ENCODE measurements at regions not wholly inside any gene's neighbourhood (a gene's known extent, or its start where the extent isn't known, plus 50 kb on each side); places are given as distances from the start of the nearest gene placed in this dataset.

GRCh38 chr17:51499897-51500296 is 239.6 kb downstream of the UTP18 start:
- no peak overlapping the region for H3K9ac ChIP-seq (ENCODE audit: low read length)
- no peaks in the 10 kb centered on the region for H3K4me1 ChIP-seq (ENCODE audit: control insufficient read depth in 1 of 2, insufficient read depth in 2 of 2, low read length in 2 of 2)
- H3K36me3 ChIP-seq (ENCODE audit: control insufficient read depth in 1 of 2, insufficient read depth in 2 of 2, low read length in 2 of 2) = no peaks in the 10 kb centered on the region
- no peak overlapping the region for H3K14ac ChIP-seq (ENCODE audit: low read length)
- H4K12ac ChIP-seq (ENCODE audit: low read depth, low read length) = no peak overlapping the region
- no peak overlapping the region for H2AFZ ChIP-seq (ENCODE audit: insufficient read depth, low read length, poor library complexity)
- no peak overlapping the region for H3K4me2 ChIP-seq (ENCODE audit: low read length)
- H3K9me3 ChIP-seq (ENCODE audit: insufficient read depth, low read depth, low read length) = no peaks in the 10 kb centered on the region
- H3K27me3 ChIP-seq (ENCODE audit: insufficient read depth, low read length) = no peaks in the 10 kb centered on the region
- no peak overlapping the region for H3K27ac ChIP-seq (ENCODE audit: low read depth, low read length)
- no peak overlapping the region for H2BK5ac ChIP-seq (ENCODE audit: low read depth, low read length, poor library complexity)
- H2AK5ac ChIP-seq (ENCODE audit: low read length) = no peak overlapping the region
- WGBS (ENCODE audit: extremely low coverage, insufficient coverage, insufficient read length) = no CpG with 5 or more reads among the region's 1 CpG
- no peak for DNase-seq
- no peak overlapping the region for H4K8ac ChIP-seq (ENCODE audit: low read depth, low read length)
- H3K79me1 ChIP-seq (ENCODE audit: low read length) = no peaks in the 10 kb centered on the region
- H3K79me2 ChIP-seq (ENCODE audit: control insufficient read depth, insufficient read depth, low read length, poor library complexity) = no peaks in the 10 kb centered on the region
- H4K91ac ChIP-seq (ENCODE audit: low read depth, low read length) = no peak overlapping the region
- H3K4me3 ChIP-seq (ENCODE audit: low read depth, low read length) = no peak overlapping the region
- no peak overlapping the region for H3K4ac ChIP-seq (ENCODE audit: low read depth, low read length)
- H2BK12ac ChIP-seq (ENCODE audit: low read length) = no peak overlapping the region
- no peak overlapping the region for H3K23ac ChIP-seq (ENCODE audit: low read length)
- no peak overlapping the region for H3K18ac ChIP-seq (ENCODE audit: low read length)
- no peak overlapping the region for H2BK120ac ChIP-seq (ENCODE audit: insufficient read depth, low read length, poor library complexity)

GRCh38 chr17:51500454-51500853 is 240.1 kb downstream of the UTP18 start:
- Histone ChIP-seq H3K4ac (ENCODE audit: low read depth, low read length) (no peak overlapping the region), H2AFZ (ENCODE audit: insufficient read depth, low read length, poor library complexity) (no peak overlapping the region), H3K14ac (ENCODE audit: low read length) (no peak overlapping the region), H2BK12ac (ENCODE audit: low read length) (no peak overlapping the region), H3K4me1 (ENCODE audit: control insufficient read depth in 1 of 2, insufficient read depth in 2 of 2, low read length in 2 of 2) (no peaks in the 10 kb centered on the region), H3K9me3 (ENCODE audit: insufficient read depth, low read depth, low read length) (no peaks in the 10 kb centered on the region), H4K8ac (ENCODE audit: low read depth, low read length) (no peak overlapping the region), H2AK5ac (ENCODE audit: low read length) (no peak overlapping the region), H4K12ac (ENCODE audit: low read depth, low read length) (no peak overlapping the region), H2BK5ac (ENCODE audit: low read depth, low read length, poor library complexity) (no peak overlapping the region), H3K4me3 (ENCODE audit: low read depth, low read length) (no peak overlapping the region), H3K27ac (ENCODE audit: low read depth, low read length) (no peak overlapping the region), H3K79me1 (ENCODE audit: low read length) (no peaks in the 10 kb centered on the region), H3K79me2 (ENCODE audit: control insufficient read depth, insufficient read depth, low read length, poor library complexity) (no peaks in the 10 kb centered on the region), H3K36me3 (ENCODE audit: control insufficient read depth in 1 of 2, insufficient read depth in 2 of 2, low read length in 2 of 2) (no peaks in the 10 kb centered on the region), H3K9ac (ENCODE audit: low read length) (no peak overlapping the region), H3K27me3 (ENCODE audit: insufficient read depth, low read length) (no peaks in the 10 kb centered on the region), H3K4me2 (ENCODE audit: low read length) (no peak overlapping the region), H2BK120ac (ENCODE audit: insufficient read depth, low read length, poor library complexity) (no peak overlapping the region), H3K18ac (ENCODE audit: low read length) (no peak overlapping the region), H3K23ac (ENCODE audit: low read length) (no peak overlapping the region), H4K91ac (ENCODE audit: low read depth, low read length) (no peak overlapping the region)
- WGBS (ENCODE audit: extremely low coverage, insufficient coverage, insufficient read length) = no CpG with 5 or more reads among the region's 1 CpG
- DNase-seq = no peak

GRCh38 chr17:51505450-51505849 is 245.1 kb downstream of the UTP18 start:
- Histone ChIP-seq H2AFZ (ENCODE audit: insufficient read depth, low read length, poor library complexity) (no peak overlapping the region), H3K9me3 (ENCODE audit: insufficient read depth, low read depth, low read length) (no peaks in the 10 kb centered on the region), H3K4me3 (ENCODE audit: low read depth, low read length) (no peak overlapping the region), H3K4ac (ENCODE audit: low read depth, low read length) (no peak overlapping the region), H3K27me3 (ENCODE audit: insufficient read depth, low read length) (no peaks in the 10 kb centered on the region), H3K79me1 (ENCODE audit: low read length) (no peaks in the 10 kb centered on the region), H2BK12ac (ENCODE audit: low read length) (no peak overlapping the region), H3K23ac (ENCODE audit: low read length) (no peak overlapping the region), H3K4me1 (ENCODE audit: control insufficient read depth in 1 of 2, insufficient read depth in 2 of 2, low read length in 2 of 2) (no peaks in the 10 kb centered on the region), H4K8ac (ENCODE audit: low read depth, low read length) (no peak overlapping the region), H4K91ac (ENCODE audit: low read depth, low read length) (no peak overlapping the region), H3K79me2 (ENCODE audit: control insufficient read depth, insufficient read depth, low read length, poor library complexity) (no peaks in the 10 kb centered on the region), H2BK120ac (ENCODE audit: insufficient read depth, low read length, poor library complexity) (no peak overlapping the region), H3K4me2 (ENCODE audit: low read length) (no peak overlapping the region), H3K14ac (ENCODE audit: low read length) (no peak overlapping the region), H3K18ac (ENCODE audit: low read length) (no peak overlapping the region), H2BK5ac (ENCODE audit: low read depth, low read length, poor library complexity) (no peak overlapping the region), H4K12ac (ENCODE audit: low read depth, low read length) (no peak overlapping the region), H3K9ac (ENCODE audit: low read length) (no peak overlapping the region), H3K36me3 (ENCODE audit: control insufficient read depth in 1 of 2, insufficient read depth in 2 of 2, low read length in 2 of 2) (no peaks in the 10 kb centered on the region), H3K27ac (ENCODE audit: low read depth, low read length) (no peak overlapping the region), H2AK5ac (ENCODE audit: low read length) (no peak overlapping the region)
- no CpG with 5 or more reads among the region's 1 CpG for WGBS (ENCODE audit: extremely low coverage, insufficient coverage, insufficient read length)
- DNase-seq = no peak

- no peaks in the 10 kb centered on the region for H3K4me1 ChIP-seq (ENCODE audit: control insufficient read depth in 1 of 2, insufficient read depth in 2 of 2, low read length in 2 of 2)
Observed at GRCh38 chr17:51507444-51507843, 247.1 kb downstream of the UTP18 start.

More at GRCh38 chr17:51507444-51507843, 247.1 kb downstream of the UTP18 start:
- Histone ChIP-seq H2BK12ac (ENCODE audit: low read length) (no peak overlapping the region), H3K4me2 (ENCODE audit: low read length) (no peak overlapping the region), H3K27me3 (ENCODE audit: insufficient read depth, low read length) (no peaks in the 10 kb centered on the region), H3K4ac (ENCODE audit: low read depth, low read length) (no peak overlapping the region), H3K18ac (ENCODE audit: low read length) (no peak overlapping the region), H2AK5ac (ENCODE audit: low read length) (no peak overlapping the region), H3K79me1 (ENCODE audit: low read length) (no peaks in the 10 kb centered on the region), H3K9ac (ENCODE audit: low read length) (no peak overlapping the region), H4K8ac (ENCODE audit: low read depth, low read length) (no peak overlapping the region), H3K27ac (ENCODE audit: low read depth, low read length) (no peak overlapping the region), H2BK5ac (ENCODE audit: low read depth, low read length, poor library complexity) (no peak overlapping the region), H3K9me3 (ENCODE audit: insufficient read depth, low read depth, low read length) (no peaks in the 10 kb centered on the region), H3K14ac (ENCODE audit: low read length) (no peak overlapping the region), H3K36me3 (ENCODE audit: control insufficient read depth in 1 of 2, insufficient read depth in 2 of 2, low read length in 2 of 2) (no peaks in the 10 kb centered on the region), H3K4me3 (ENCODE audit: low read depth, low read length) (no peak overlapping the region), H4K12ac (ENCODE audit: low read depth, low read length) (no peak overlapping the region), H3K79me2 (ENCODE audit: control insufficient read depth, insufficient read depth, low read length, poor library complexity) (no peaks in the 10 kb centered on the region), H3K23ac (ENCODE audit: low read length) (no peak overlapping the region), H2AFZ (ENCODE audit: insufficient read depth, low read length, poor library complexity) (no peak overlapping the region), H2BK120ac (ENCODE audit: insufficient read depth, low read length, poor library complexity) (no peak overlapping the region), H4K91ac (ENCODE audit: low read depth, low read length) (no peak overlapping the region)
- no CpG with 5 or more reads among the region's 2 CpGs for WGBS (ENCODE audit: extremely low coverage, insufficient coverage, insufficient read length)
- no peak for DNase-seq

Measured in trophoblast cell (in vitro differentiated cells and primary cell).